ENCODE measurements at regions not wholly inside any gene's neighbourhood (a gene's known extent, or its start where the extent isn't known, plus 50 kb on each side); places are given as distances from the start of the nearest gene placed in this dataset.

- Histone ChIP-seq H3K36me3 (ENCODE audit: insufficient read depth in 1 of 2, low read depth in 1 of 2) (no peaks in the 10 kb centered on the region), H3K4me1 (no peaks in the 10 kb centered on the region), H3K27ac (no peak overlapping the region), H3K4me3 (no peak overlapping the region), H3K9me3 (no peaks in the 10 kb centered on the region), H3K27me3 (ENCODE audit: insufficient read depth in 3 of 3, low read length in 2 of 3) (no peaks in the 10 kb centered on the region)
- WGBS, 3 donors = 66 to 74% (median 67%) methylated on average over 5 of the region's 5 CpGs
- intact Hi-C loops (cut with DNase I) = no loop called here
- TF ChIP-seq, protein P1, sequence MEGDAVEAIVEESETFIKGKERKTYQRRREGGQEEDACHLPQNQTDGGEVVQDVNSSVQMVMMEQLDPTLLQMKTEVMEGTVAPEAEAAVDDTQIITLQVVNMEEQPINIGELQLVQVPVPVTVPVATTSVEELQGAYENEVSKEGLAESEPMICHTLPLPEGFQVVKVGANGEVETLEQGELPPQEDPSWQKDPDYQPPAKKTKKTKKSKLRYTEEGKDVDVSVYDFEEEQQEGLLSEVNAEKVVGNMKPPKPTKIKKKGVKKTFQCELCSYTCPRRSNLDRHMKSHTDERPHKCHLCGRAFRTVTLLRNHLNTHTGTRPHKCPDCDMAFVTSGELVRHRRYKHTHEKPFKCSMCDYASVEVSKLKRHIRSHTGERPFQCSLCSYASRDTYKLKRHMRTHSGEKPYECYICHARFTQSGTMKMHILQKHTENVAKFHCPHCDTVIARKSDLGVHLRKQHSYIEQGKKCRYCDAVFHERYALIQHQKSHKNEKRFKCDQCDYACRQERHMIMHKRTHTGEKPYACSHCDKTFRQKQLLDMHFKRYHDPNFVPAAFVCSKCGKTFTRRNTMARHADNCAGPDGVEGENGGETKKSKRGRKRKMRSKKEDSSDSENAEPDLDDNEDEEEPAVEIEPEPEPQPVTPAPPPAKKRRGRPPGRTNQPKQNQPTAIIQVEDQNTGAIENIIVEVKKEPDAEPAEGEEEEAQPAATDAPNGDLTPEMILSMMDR (IDR thresholded peaks at IDR 0.05) = no peak
- ATAC-seq (no peak), DNase-seq (no peak)
These were observed 390.7 kb upstream of the ETAA1 start for GRCh38 chr2:67006373-67006960.

DNA sequence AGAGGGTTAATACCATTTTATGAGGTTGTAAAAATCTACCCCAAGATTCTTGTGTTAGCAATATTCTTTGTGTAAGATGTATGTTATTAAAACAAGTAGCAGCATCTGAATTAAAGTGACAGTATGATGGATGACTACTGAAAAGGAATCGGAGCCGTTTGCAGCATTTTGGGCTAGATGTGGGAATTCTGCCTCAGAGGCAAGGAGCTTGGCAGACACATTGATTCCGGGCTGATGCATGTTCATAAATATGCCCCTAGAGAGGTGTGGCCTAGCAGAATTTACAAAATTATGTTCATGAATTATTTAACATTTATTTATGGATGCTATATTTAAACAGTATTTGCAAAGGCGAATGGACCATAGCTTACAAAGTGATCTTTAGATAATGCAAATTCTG lies 389.0 kb upstream of the ETAA1 start:
- WGBS, 3 donors = 48 to 50% (median 49%) methylated on average over 4 of the region's 4 CpGs

GRCh38 chr2:67012165-67012564 lies 385.0 kb upstream of the ETAA1 start:
- Histone ChIP-seq H3K4me3 (no peak overlapping the region), H3K27me3 (ENCODE audit: insufficient read depth in 3 of 3, low read length in 2 of 3) (no peaks in the 10 kb centered on the region), H3K4me1 (no peaks in the 10 kb centered on the region), H3K36me3 (ENCODE audit: insufficient read depth in 1 of 2, low read depth in 1 of 2) (no peaks in the 10 kb centered on the region), H3K9me3 (no peaks in the 10 kb centered on the region), H3K27ac (no peak overlapping the region)
- DNase-seq (no peak), ATAC-seq (no peak)
- intact Hi-C loops (cut with DNase I) = no loop called here
- 83 to 100% (median 93%) methylated on average over 1 of the region's 1 CpG for WGBS, 3 donors
- TF ChIP-seq, protein P1 (IDR thresholded peaks at IDR 0.05) = no peak

More for the DNA sequence above, 389.0 kb upstream of the ETAA1 start:
- H3K27me3 ChIP-seq (ENCODE audit: insufficient read depth in 3 of 3, low read length in 2 of 3) = no peaks in the 10 kb centered on the region
- H3K9me3 ChIP-seq = no peaks in the 10 kb centered on the region
- DNase-seq (no peak), ATAC-seq (no peak)
- intact Hi-C loops (cut with DNase I) = no loop called here
- H3K4me3 ChIP-seq = no peak overlapping the region
- TF ChIP-seq, protein P1 (IDR thresholded peaks at IDR 0.05) = no peak
- no peaks in the 10 kb centered on the region for H3K36me3 ChIP-seq (ENCODE audit: insufficient read depth in 1 of 2, low read depth in 1 of 2)
- no peak overlapping the region for H3K27ac ChIP-seq
- H3K4me1 ChIP-seq = no peaks in the 10 kb centered on the region

- H3K27ac ChIP-seq = no peak overlapping the region
- H3K4me3 ChIP-seq = no peak overlapping the region
- no peak for DNase-seq
- 45 to 94% (median 46%) methylated on average over 1 of the region's 1 CpG for WGBS, 3 donors
- TF ChIP-seq, protein P1 (IDR thresholded peaks at IDR 0.05) = no peak
- no peak for ATAC-seq
- H3K36me3 ChIP-seq (ENCODE audit: insufficient read depth in 1 of 2, low read depth in 1 of 2) = no peaks in the 10 kb centered on the region
- no peaks in the 10 kb centered on the region for H3K4me1 ChIP-seq
- intact Hi-C loops (cut with DNase I) = no loop called here
- no peaks in the 10 kb centered on the region for H3K9me3 ChIP-seq
- H3K27me3 ChIP-seq (ENCODE audit: insufficient read depth in 3 of 3, low read length in 2 of 3) = no peaks in the 10 kb centered on the region
These were observed 383.3 kb upstream of the ETAA1 start for GRCh38 chr2:67013821-67014220.

DNA sequence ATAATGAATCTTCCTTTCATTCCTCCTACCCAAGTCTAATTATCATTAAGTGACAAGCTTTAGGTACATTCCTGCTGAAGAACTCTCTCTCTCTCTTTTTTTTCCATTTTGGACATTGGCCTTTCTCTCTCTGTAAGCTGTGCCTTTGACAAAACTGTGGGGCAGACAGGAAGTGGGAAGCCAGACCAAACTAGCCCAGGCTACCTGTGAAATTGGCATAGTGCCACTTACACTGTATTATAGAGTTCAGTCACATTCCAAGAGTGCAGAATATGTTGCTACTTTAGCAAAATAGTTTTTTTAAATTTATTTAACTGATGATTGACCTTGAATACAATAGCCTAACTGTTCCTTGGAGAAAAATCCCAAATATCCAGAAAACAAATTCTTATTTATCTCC lies 381.5 kb upstream of the ETAA1 start:
- H3K9me3 ChIP-seq = no peaks in the 10 kb centered on the region
- no peak overlapping the region for H3K27ac ChIP-seq
- TF ChIP-seq, protein P1 (IDR thresholded peaks at IDR 0.05) = no peak
- H3K27me3 ChIP-seq (ENCODE audit: insufficient read depth in 3 of 3, low read length in 2 of 3) = no peaks in the 10 kb centered on the region
- DNase-seq (no peak), ATAC-seq (no peak)
- intact Hi-C loops (cut with DNase I) = no loop called here
- H3K4me1 ChIP-seq = no peaks in the 10 kb centered on the region
- H3K4me3 ChIP-seq = no peak overlapping the region
- H3K36me3 ChIP-seq (ENCODE audit: insufficient read depth in 1 of 2, low read depth in 1 of 2) = no peaks in the 10 kb centered on the region

Data from psoas muscle (tissue), 7 donors.